ENCODE measurements at regions not wholly inside any gene's neighbourhood (a gene's known extent, or its start where the extent isn't known, plus 50 kb on each side); places are given as distances from the start of the nearest gene placed in this dataset.

GRCh38 chr15:47951781-47952180 is 169.0 kb upstream of the SLC24A5 start:
- DNase-seq (no peak), ATAC-seq (no peak)
- TF ChIP-seq CTCF (IDR thresholded peaks at IDR 0.05) = no peak
- H3K27me3 ChIP-seq = no peaks in the 10 kb centered on the region
- H3K9me3 ChIP-seq = peaks cover 0 to 7% (median 0%) of the 10 kb centered on the region in 11 donors
- no peaks in the 10 kb centered on the region for H3K4me1 ChIP-seq
- H3K36me3 ChIP-seq = no peaks in the 10 kb centered on the region
- intact Hi-C loops (cut with DNase I) = no loop called here
- 93% methylated on average over 2 of the region's 2 CpGs for WGBS, 2 donors
- H3K27ac ChIP-seq = no peak overlapping the region
- no peak overlapping the region for H3K4me3 ChIP-seq

GRCh38 chr15:47954196-47954595 is 166.6 kb upstream of the SLC24A5 start:
- H3K4me1 ChIP-seq = no peaks in the 10 kb centered on the region
- TF ChIP-seq CTCF (IDR thresholded peaks at IDR 0.05) = no peak
- H3K4me3 ChIP-seq = no peak overlapping the region
- H3K27ac ChIP-seq = no peak overlapping the region
- peaks cover 0 to 7% (median 0%) of the 10 kb centered on the region in 11 donors for H3K9me3 ChIP-seq
- 71 to 79% methylated on average over 3 of the region's 3 CpGs for WGBS, 2 donors
- H3K36me3 ChIP-seq = no peaks in the 10 kb centered on the region
- ATAC-seq = no peak
- intact Hi-C loops (cut with DNase I) = no loop called here
- H3K27me3 ChIP-seq = no peaks in the 10 kb centered on the region
- no peak for DNase-seq

GRCh38 chr15:47955021-47955420 is 165.8 kb upstream of the SLC24A5 start:
- Histone ChIP-seq H3K27me3 (no peaks in the 10 kb centered on the region), H3K9me3 (peaks cover 0 to 7% (median 0%) of the 10 kb centered on the region in 11 donors), H3K36me3 (no peaks in the 10 kb centered on the region), H3K4me1 (no peaks in the 10 kb centered on the region), H3K27ac (no peak overlapping the region), H3K4me3 (no peak overlapping the region)
- TF ChIP-seq CTCF (IDR thresholded peaks at IDR 0.05) = no peak
- ATAC-seq = no peak
- intact Hi-C loops (cut with DNase I) = no loop called here
- 58 to 72% methylated on average over 4 of the region's 4 CpGs for WGBS, 2 donors
- no peak for DNase-seq

- H3K4me1 ChIP-seq = peaks cover 0 to 7% (median 0%) of the 10 kb centered on the region in 9 donors
- H3K36me3 ChIP-seq = no peaks in the 10 kb centered on the region
- no peaks in the 10 kb centered on the region for H3K9me3 ChIP-seq
- H3K27me3 ChIP-seq = peaks cover 0 to 4% (median 0%) of the 10 kb centered on the region in 7 donors
- no peak for DNase-seq
- WGBS, 2 donors = 84 to 92% methylated on average over 5 of the region's 5 CpGs
- no peak overlapping the region for H3K27ac ChIP-seq
- intact Hi-C loops (cut with DNase I) = loop anchor here in 2 of 10 donors (2.0 to 10.0 kb wide), 2 partner anchors 19 to 55 kb away; no protein-coding TSS in a partner anchor
- ATAC-seq = no peak
- no peak for TF ChIP-seq CTCF (IDR thresholded peaks at IDR 0.05)
- H3K4me3 ChIP-seq = no peak overlapping the region
Observed at GRCh38 chr15:47959617-47960413, 161.0 kb upstream of the SLC24A5 start.

All from heart right ventricle (tissue), 16 donors.